ENCODE measurements at regions not wholly inside any gene's neighbourhood (a gene's known extent, or its start where the extent isn't known, plus 50 kb on each side); places are given as distances from the start of the nearest gene placed in this dataset.

- TF ChIP-seq SMYD3 (CRISPR knock-in tag; IDR thresholded peaks at IDR 0.05), result peak; percentile 75
- no peak for TF ChIP-seq MTA3 (CRISPR knock-in tag; IDR thresholded peaks at IDR 0.05)
- TF ChIP-seq, protein P1, sequence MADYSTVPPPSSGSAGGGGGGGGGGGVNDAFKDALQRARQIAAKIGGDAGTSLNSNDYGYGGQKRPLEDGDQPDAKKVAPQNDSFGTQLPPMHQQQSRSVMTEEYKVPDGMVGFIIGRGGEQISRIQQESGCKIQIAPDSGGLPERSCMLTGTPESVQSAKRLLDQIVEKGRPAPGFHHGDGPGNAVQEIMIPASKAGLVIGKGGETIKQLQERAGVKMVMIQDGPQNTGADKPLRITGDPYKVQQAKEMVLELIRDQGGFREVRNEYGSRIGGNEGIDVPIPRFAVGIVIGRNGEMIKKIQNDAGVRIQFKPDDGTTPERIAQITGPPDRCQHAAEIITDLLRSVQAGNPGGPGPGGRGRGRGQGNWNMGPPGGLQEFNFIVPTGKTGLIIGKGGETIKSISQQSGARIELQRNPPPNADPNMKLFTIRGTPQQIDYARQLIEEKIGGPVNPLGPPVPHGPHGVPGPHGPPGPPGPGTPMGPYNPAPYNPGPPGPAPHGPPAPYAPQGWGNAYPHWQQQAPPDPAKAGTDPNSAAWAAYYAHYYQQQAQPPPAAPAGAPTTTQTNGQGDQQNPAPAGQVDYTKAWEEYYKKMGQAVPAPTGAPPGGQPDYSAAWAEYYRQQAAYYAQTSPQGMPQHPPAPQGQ (CRISPR knock-in tag; IDR thresholded peaks at IDR 0.05; ENCODE audit: borderline replicate concordance), result no peak
- no peak for TF ChIP-seq ZBTB40 (IDR thresholded peaks at IDR 0.05)
- TF ChIP-seq ZBTB40 (CRISPR knock-in tag; IDR thresholded peaks at IDR 0.05), result peak; percentile 47; the same call in 1 of the 2 replicates
- no peak for TF ChIP-seq TEF (CRISPR knock-in tag; IDR thresholded peaks at IDR 0.05)
- TF ChIP-seq MAFF (IDR thresholded peaks at IDR 0.05; ENCODE audit: low read depth, low read length), result peak; percentile 27; the same call in 1 of the 2 replicates
- 0 out of 2 replicates have a peak, but pooled peaks have one; percentile 6 for TF ChIP-seq ZBTB44 (CRISPR knock-in tag; IDR thresholded peaks at IDR 0.05)
- no peak for TF ChIP-seq HMGA1 (CRISPR knock-in tag; conservative IDR thresholded peaks at IDR 0.05)
- no peak for TF ChIP-seq CSRNP2 (CRISPR knock-in tag; conservative IDR thresholded peaks at IDR 0.05; ENCODE audit: low read depth)
- TF ChIP-seq SALL2 (CRISPR knock-in tag; IDR thresholded peaks at IDR 0.05), result no peak
- peak; percentile 20; the same call in 1 of the 2 replicates for TF ChIP-seq RFXANK (CRISPR knock-in tag; IDR thresholded peaks at IDR 0.05)
Measured at GRCh38 chr14:34035177-34035933, 84.5 kb upstream of the EGLN3 start (continued).

All from HepG2 (cell line).